ENCODE measurements at regions not wholly inside any gene's neighbourhood (a gene's known extent, or its start where the extent isn't known, plus 50 kb on each side); places are given as distances from the start of the nearest gene placed in this dataset.

GRCh38 chr12:126537961-126538530 lies 1472.8 kb downstream of the AACS start:
- no peak overlapping the region for H3K27ac Mint-ChIP-seq
- Histone ChIP-seq H3K27ac (no peak overlapping the region), H3K36me3 (no peaks in the 10 kb centered on the region), H3K4me2 (no peak overlapping the region), H3K9me3 (ENCODE audit: low read depth) (no peaks in the 10 kb centered on the region), H3K27me3 (no peaks in the 10 kb centered on the region), H3K9ac (no peak overlapping the region), H2AFZ (replicated peaks) (no peak overlapping the region), H3K79me2 (ENCODE audit: low read depth) (no peaks in the 10 kb centered on the region), H3K4me3 (no peak overlapping the region), H4K20me1 (ENCODE audit: low read depth) (no peaks in the 10 kb centered on the region), H3F3A (ENCODE audit: low read depth) (no peaks in the 10 kb centered on the region), H3K4me1 (peaks cover 7% of the 10 kb centered on the region)
- H3K27me3 Mint-ChIP-seq (ENCODE audit: insufficient read depth, low read depth), result no peaks in the 10 kb centered on the region
- no peaks in the 10 kb centered on the region for H3K36me3 Mint-ChIP-seq
- peaks cover 3% of the 10 kb centered on the region for H3K9me3 Mint-ChIP-seq
- TF ChIP-seq EZH2phosphoT487 (IDR thresholded peaks at IDR 0.05) (no peak), EZH2 (IDR thresholded peaks at IDR 0.05) (no peak), CTCF (IDR thresholded peaks at IDR 0.05) (no peak)
- H3K4me1 Mint-ChIP-seq, result peaks cover 4% of the 10 kb centered on the region
- no peak for DNase-seq (ENCODE audit: low spot score)
- H3K4me3 Mint-ChIP-seq, result no peak overlapping the region

GRCh38 chr12:126538888-126539287 lies 1473.7 kb downstream of the AACS start:
- no peak for DNase-seq (ENCODE audit: low spot score)
- H3K4me1 Mint-ChIP-seq, result peaks cover 4% of the 10 kb centered on the region
- no peak overlapping the region for H3K4me3 Mint-ChIP-seq
- Histone ChIP-seq H3K4me1 (peaks cover 7% of the 10 kb centered on the region), H3K27ac (no peak overlapping the region), H3K27me3 (no peaks in the 10 kb centered on the region), H3K36me3 (no peaks in the 10 kb centered on the region), H4K20me1 (ENCODE audit: low read depth) (no peaks in the 10 kb centered on the region), H3K79me2 (ENCODE audit: low read depth) (no peaks in the 10 kb centered on the region), H3K9me3 (ENCODE audit: low read depth) (no peaks in the 10 kb centered on the region), H3K4me2 (no peak overlapping the region), H3F3A (ENCODE audit: low read depth) (no peaks in the 10 kb centered on the region), H3K4me3 (no peak overlapping the region), H2AFZ (replicated peaks) (no peak overlapping the region), H3K9ac (no peak overlapping the region)
- H3K9me3 Mint-ChIP-seq, result peaks cover 3% of the 10 kb centered on the region
- TF ChIP-seq EZH2 (IDR thresholded peaks at IDR 0.05) (no peak), EZH2phosphoT487 (IDR thresholded peaks at IDR 0.05) (no peak), CTCF (IDR thresholded peaks at IDR 0.05) (no peak)
- no peak overlapping the region for H3K27ac Mint-ChIP-seq
- no peaks in the 10 kb centered on the region for H3K36me3 Mint-ChIP-seq
- no peaks in the 10 kb centered on the region for H3K27me3 Mint-ChIP-seq (ENCODE audit: insufficient read depth, low read depth)

GRCh38 chr12:126545411-126545810 lies 1480.2 kb downstream of the AACS start:
- Histone ChIP-seq H3K4me2 (no peak overlapping the region), H3K9me3 (ENCODE audit: low read depth) (no peaks in the 10 kb centered on the region), H3K79me2 (ENCODE audit: low read depth) (no peaks in the 10 kb centered on the region), H3K4me3 (no peak overlapping the region), H3K27me3 (no peaks in the 10 kb centered on the region), H3K27ac (no peak overlapping the region), H2AFZ (replicated peaks) (no peak overlapping the region), H4K20me1 (ENCODE audit: low read depth) (no peaks in the 10 kb centered on the region), H3K4me1 (peaks cover 9% of the 10 kb centered on the region), H3K9ac (no peak overlapping the region), H3K36me3 (no peaks in the 10 kb centered on the region), H3F3A (ENCODE audit: low read depth) (no peaks in the 10 kb centered on the region)
- H3K27me3 Mint-ChIP-seq (ENCODE audit: insufficient read depth, low read depth), result no peaks in the 10 kb centered on the region
- DNase-seq (ENCODE audit: low spot score), result no peak
- H3K4me3 Mint-ChIP-seq, result no peak overlapping the region
- no peaks in the 10 kb centered on the region for H3K36me3 Mint-ChIP-seq
- peaks cover 5% of the 10 kb centered on the region for H3K4me1 Mint-ChIP-seq
- peaks cover 5% of the 10 kb centered on the region for H3K9me3 Mint-ChIP-seq
- TF ChIP-seq EZH2phosphoT487 (IDR thresholded peaks at IDR 0.05) (no peak), EZH2 (IDR thresholded peaks at IDR 0.05) (no peak), CTCF (IDR thresholded peaks at IDR 0.05) (no peak)
- no peak overlapping the region for H3K27ac Mint-ChIP-seq
